Chondrocyte (in vitro differentiated cells): ENCODE measurements at regions not wholly inside any gene's neighbourhood (a gene's known extent, or its start where the extent isn't known, plus 50 kb on each side); places are given as distances from the start of the nearest gene placed in this dataset.

Experiments
- DNase-seq: peaks from one replicate; pipeline ENCODE4 v3.0.0; 2021; ENCODE audit warnings: mixed read lengths, low spot score
- H3K27ac Mint-ChIP-seq: one replicate; pipeline ENCODE4 v1.8.0; 2021; ENCODE audit warnings: mild to moderate bottlenecking, moderate library complexity, mixed read lengths; ENCODE audit not compliant: unreplicated experiment
- H3K27me3 Mint-ChIP-seq: 2 replicates; pipeline ENCODE4 v1.8.0; 2021; ENCODE audit warnings: low read depth, mixed read lengths
- H3K36me3 Mint-ChIP-seq: 2 replicates; pipeline ENCODE4 v1.8.0; 2021; ENCODE audit warnings: low read depth, mixed read lengths
- H3K4me1 Mint-ChIP-seq: 2 replicates; pipeline ENCODE4 v1.8.0; 2021; ENCODE audit warnings: low read depth, mild to moderate bottlenecking, mixed read lengths
- H3K4me3 Mint-ChIP-seq: one replicate; pipeline ENCODE4 v1.8.0; 2021; ENCODE audit warnings: mild to moderate bottlenecking, moderate library complexity, mixed read lengths; ENCODE audit not compliant: unreplicated experiment
- H3K9me3 Mint-ChIP-seq: 2 replicates; pipeline ENCODE4 v1.8.0; 2021; ENCODE audit warnings: low read depth, mixed read lengths
- CTCF ChIP-seq: fragments of 200-600 bp; sonication (generic); IDR thresholded peaks from 2 replicates; pipeline ENCODE4 v1.5.0; 2021; ENCODE audit warnings: antibody characterized with exemption, mild to moderate bottlenecking, moderate library complexity

- DNase-seq, result no peak
- Mint-ChIP-seq H3K4me1 (peaks cover 8% of the 10 kb centered on the region), H3K4me3 (no peak overlapping the region), H3K27ac (no peak overlapping the region), H3K36me3 (no peaks in the 10 kb centered on the region), H3K9me3 (no peaks in the 10 kb centered on the region), H3K27me3 (no peaks in the 10 kb centered on the region)
- TF ChIP-seq CTCF, result no peak
Measured at GRCh38 chr1:8158995-8159394, 132.9 kb upstream of the ERRFI1 start.

DNA sequence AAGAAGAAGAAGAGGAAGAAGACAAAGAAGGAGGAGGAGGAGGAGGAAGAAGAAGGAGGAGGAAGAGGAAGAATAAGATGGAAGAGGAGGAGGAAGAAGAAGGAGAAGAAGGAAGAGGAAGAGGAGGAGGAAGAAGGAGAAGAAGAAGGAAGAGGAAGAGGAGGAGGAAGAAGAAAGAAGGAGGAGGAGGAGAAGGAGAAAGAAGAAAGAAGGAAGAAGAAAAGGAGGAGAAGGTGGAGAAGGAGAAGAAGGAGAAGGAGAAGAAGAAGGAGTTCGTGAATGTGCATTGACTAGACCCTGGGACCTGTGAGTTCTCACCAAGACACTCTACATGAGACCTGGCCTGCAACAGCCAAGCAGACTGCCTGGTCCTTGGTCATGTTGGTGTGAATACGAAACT, 131.7 kb upstream of the ERRFI1 start:
- peaks cover 8% of the 10 kb centered on the region for H3K4me1 Mint-ChIP-seq
- no peak overlapping the region for H3K27ac Mint-ChIP-seq
- peaks cover 8% of the 10 kb centered on the region for H3K9me3 Mint-ChIP-seq
- no peaks in the 10 kb centered on the region for H3K36me3 Mint-ChIP-seq
- TF ChIP-seq CTCF, result no peak
- DNase-seq, result no peak
- H3K4me3 Mint-ChIP-seq, result no peak overlapping the region
- H3K27me3 Mint-ChIP-seq, result no peaks in the 10 kb centered on the region

DNA sequence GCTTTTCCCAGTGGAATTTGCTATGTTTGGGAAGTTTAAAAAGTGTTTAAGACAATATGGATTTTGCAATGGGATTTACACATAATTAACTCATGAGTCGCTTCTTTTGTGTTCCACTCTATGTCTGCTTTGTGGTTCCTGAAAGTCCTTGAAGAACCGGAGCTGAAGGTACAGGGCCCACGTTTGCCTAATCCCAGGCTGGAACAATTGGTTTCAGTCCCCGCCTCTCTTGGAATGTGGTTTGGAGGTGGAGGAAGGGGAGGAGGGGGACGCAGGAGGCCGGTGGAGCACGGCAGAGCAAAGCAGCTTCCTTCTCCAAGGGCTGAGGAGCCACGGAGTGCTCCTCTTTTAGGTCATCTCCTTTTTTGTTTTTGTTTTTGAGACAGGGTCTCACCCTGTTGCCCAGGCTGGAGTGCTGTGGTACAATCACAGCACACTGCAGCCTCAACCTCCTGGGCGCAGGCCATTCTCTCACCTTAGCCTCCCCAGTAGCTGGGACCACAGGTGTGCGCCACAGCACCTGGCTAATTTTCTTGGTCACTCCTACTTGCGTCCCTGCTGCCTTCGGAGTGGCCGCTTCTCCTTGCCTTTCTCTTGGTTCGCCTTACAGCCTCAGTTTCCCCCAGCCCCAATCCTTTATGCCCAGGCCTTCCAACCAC, 129.5 kb upstream of the ERRFI1 start:
- Mint-ChIP-seq H3K36me3 (no peaks in the 10 kb centered on the region), H3K9me3 (peaks cover 8% of the 10 kb centered on the region), H3K4me3 (no peak overlapping the region), H3K27me3 (no peaks in the 10 kb centered on the region), H3K27ac (peak overlapping the region; percentile 61), H3K4me1 (peaks cover 8% of the 10 kb centered on the region)
- no peak for TF ChIP-seq CTCF
- DNase-seq, result no peak

DNA sequence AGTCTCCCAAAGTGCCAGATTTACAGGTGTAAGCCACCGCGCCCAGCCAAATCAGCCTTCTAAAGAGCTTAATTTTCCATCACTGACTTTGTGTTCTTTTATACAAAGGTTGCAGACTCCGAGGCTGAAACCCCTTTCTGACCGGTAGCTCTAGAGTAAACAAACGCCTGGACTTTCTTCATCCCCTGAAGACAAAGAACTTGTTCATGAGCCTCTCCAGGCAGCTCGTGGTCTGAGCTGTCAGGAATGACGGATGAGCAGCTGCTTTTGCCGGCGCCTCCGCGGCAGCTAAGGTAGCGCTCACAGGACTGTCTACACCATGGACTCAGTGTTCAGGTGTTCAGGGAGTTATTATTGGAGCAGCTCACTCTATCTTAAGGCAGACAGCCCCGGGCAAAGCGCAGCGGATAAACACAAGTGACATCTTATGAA, 128.5 kb upstream of the ERRFI1 start:
- peaks cover 8% of the 10 kb centered on the region for H3K4me1 Mint-ChIP-seq
- H3K27me3 Mint-ChIP-seq, result no peaks in the 10 kb centered on the region
- H3K27ac Mint-ChIP-seq, result peak overlapping the region; percentile 61
- H3K4me3 Mint-ChIP-seq, result peak overlapping the region; percentile 41
- DNase-seq, result no peak
- no peaks in the 10 kb centered on the region for H3K36me3 Mint-ChIP-seq
- H3K9me3 Mint-ChIP-seq, result peaks cover 8% of the 10 kb centered on the region
- TF ChIP-seq CTCF, result no peak

DNA sequence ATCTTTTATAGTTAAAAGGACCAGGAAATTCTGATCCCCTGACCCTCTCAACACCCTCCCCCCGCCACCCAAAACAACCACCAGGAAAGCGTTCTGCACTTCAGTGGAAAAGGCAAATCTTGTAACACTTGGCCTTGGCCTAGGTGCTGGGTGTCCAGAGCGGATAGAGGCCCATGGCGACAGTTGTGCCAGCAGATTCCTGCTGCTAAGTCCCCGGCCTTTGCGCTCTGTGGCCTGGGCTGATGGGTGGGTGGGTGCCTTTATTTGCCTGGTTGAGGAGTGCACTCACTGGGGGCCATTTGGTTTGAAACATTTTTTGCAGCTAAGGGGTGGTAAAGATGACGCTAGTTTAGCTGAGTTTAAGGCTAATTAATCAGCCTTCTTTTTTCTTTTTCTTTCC, 127.9 kb upstream of the ERRFI1 start:
- Mint-ChIP-seq H3K4me1 (peaks cover 8% of the 10 kb centered on the region), H3K9me3 (peaks cover 8% of the 10 kb centered on the region)

More for the DNA sequence above, 127.9 kb upstream of the ERRFI1 start:
- Mint-ChIP-seq H3K4me3 (no peak overlapping the region), H3K27ac (no peak overlapping the region), H3K27me3 (no peaks in the 10 kb centered on the region), H3K36me3 (no peaks in the 10 kb centered on the region)
- no peak for TF ChIP-seq CTCF
- DNase-seq, result no peak
